SU-DHL-6 (cell line): ENCODE measurements at regions not wholly inside any gene's neighbourhood (a gene's known extent, or its start where the extent isn't known, plus 50 kb on each side); places are given as distances from the start of the nearest gene placed in this dataset.
"Not testable (repeated sequence)": the region's sequence is repeated elsewhere in the genome, so short reads cannot be mapped to it uniquely, and the experiment has no call there.

Source experiments
- H2AFZ ChIP-seq: fragments of 200-600 bp; sonication (generic); 2 replicates; pipeline ENCODE4 v1.6.1; 2014; ENCODE audit warnings: low read depth, mild to moderate bottlenecking, moderate library complexity, mixed read lengths, antibody characterized with exemption, low read length; ENCODE audit not compliant: severe bottlenecking
- H3F3A ChIP-seq: fragments of 200-600 bp; shearing (Covaris generic); 2 replicates; pipeline ENCODE4 v1.6.0; 2016; ENCODE audit warnings: antibody characterized with exemption, mild to moderate bottlenecking; ENCODE audit not compliant: insufficient read depth
- H3K27ac ChIP-seq: fragments of 200-600 bp; sonication (generic); 2 replicates; pipeline ENCODE4 v1.5.1; 2016; ENCODE audit warnings: low read depth, mild to moderate bottlenecking, low read length, moderate library complexity, mixed read lengths
- H3K27me3 ChIP-seq: fragments of 200-600 bp; sonication (generic), shearing (Covaris generic); 2 replicates; pipeline ENCODE4 v1.6.0; 2014; ENCODE audit warnings: mild to moderate bottlenecking, low read length
- H3K36me3 ChIP-seq: fragments of 200-600 bp; sonication (generic); 2 replicates; pipeline ENCODE4 v1.6.1; 2014; ENCODE audit warnings: mild to moderate bottlenecking, low read length, mixed read lengths
- H3K4me2 ChIP-seq: fragments of 300-600, 200-600 bp; shearing (Covaris generic), sonication (generic); 2 replicates; pipeline ENCODE4 v1.6.0; 2014; ENCODE audit warnings: low read length, low read depth, mild to moderate bottlenecking; ENCODE audit not compliant: poor library complexity, severe bottlenecking
- H3K4me3 ChIP-seq: fragments of 200-600 bp; sonication (generic); 2 replicates; pipeline ENCODE4 v1.5.1; 2014; ENCODE audit warnings: antibody characterized with exemption, low read length, mild to moderate bottlenecking, mixed read lengths; ENCODE audit not compliant: insufficient read depth, poor library complexity, severe bottlenecking
- H3K79me2 ChIP-seq: fragments of 200-600 bp; sonication (generic); 2 replicates; pipeline ENCODE4 v1.6.1; 2014; ENCODE audit warnings: mild to moderate bottlenecking, low read length, moderate library complexity; ENCODE audit not compliant: insufficient read depth
- H3K9ac ChIP-seq: fragments of 200-600 bp; sonication (generic); 2 replicates; pipeline ENCODE4 v1.7.0; 2014; ENCODE audit warnings: mild to moderate bottlenecking, low read length
- H3K9me2 ChIP-seq: fragments of 200-600 bp; sonication (generic); replicated peaks from 2 replicates; pipeline ENCODE4 v1.6.1; 2014; ENCODE audit warnings: low read length; ENCODE audit not compliant: insufficient read depth
- H3K9me3 ChIP-seq: fragments of 200-600 bp; sonication (generic); 2 replicates; pipeline ENCODE4 v1.6.1; 2014; ENCODE audit warnings: low read length, mixed read lengths; ENCODE audit not compliant: insufficient read depth
- H4K20me1 ChIP-seq: fragments of 200-600 bp; sonication (generic); 2 replicates; pipeline ENCODE4 v1.6.1; 2014; ENCODE audit warnings: low read depth, mild to moderate bottlenecking, antibody characterized with exemption, low read length, moderate library complexity, mixed read lengths
- CTCF ChIP-seq: fragments of 200-600 bp; sonication (generic); IDR thresholded peaks from one replicate; pipeline ENCODE4 v1.5.1; 2017; ENCODE audit warnings: antibody characterized with exemption, mild to moderate bottlenecking, low read length, moderate library complexity; ENCODE audit not compliant: insufficient read depth, poor library complexity, severe bottlenecking
- EZH2phosphoT487 ChIP-seq: fragments of 200-600 bp; sonication (generic), shearing (Covaris generic); conservative IDR thresholded peaks from 2 replicates; pipeline ENCODE4 v1.6.1; 2018; ENCODE audit warnings: mild to moderate bottlenecking, antibody characterized with exemption, low read length, moderate library complexity, mixed read lengths

- H3K27ac ChIP-seq, result no peak overlapping the region
- H3K9ac ChIP-seq, result no peak overlapping the region
- no peaks in the 10 kb centered on the region for H3K79me2 ChIP-seq
- TF ChIP-seq EZH2phosphoT487 (no peak), CTCF (no peak)
- H3K36me3 ChIP-seq, result no peaks in the 10 kb centered on the region
- no peak overlapping the region for H3K4me3 ChIP-seq
- H3K9me2 ChIP-seq, result no peaks in the 10 kb centered on the region
- no peaks in the 10 kb centered on the region for H3K27me3 ChIP-seq
- H3K9me3 ChIP-seq, result no peaks in the 10 kb centered on the region
- H3F3A ChIP-seq, result no peaks in the 10 kb centered on the region
- no peak overlapping the region for H2AFZ ChIP-seq
- H3K4me2 ChIP-seq, result no peak overlapping the region
- no peaks in the 10 kb centered on the region for H4K20me1 ChIP-seq
These were observed 847.7 kb upstream of the HS3ST5 start for GRCh38 chr6:115190534-115190933.

GRCh38 chr6:115175456-115175855, 832.6 kb upstream of the HS3ST5 start:
- not testable (repeated sequence) for H3K36me3 ChIP-seq, H3K27ac ChIP-seq, H3K4me3 ChIP-seq, H2AFZ ChIP-seq, H3K9ac ChIP-seq, H3K9me2 ChIP-seq, H3K4me2 ChIP-seq, H3K27me3 ChIP-seq, H4K20me1 ChIP-seq, H3F3A ChIP-seq, H3K9me3 ChIP-seq, H3K79me2 ChIP-seq

- H3K4me3 ChIP-seq, H3K27me3 ChIP-seq, H3K9me2 ChIP-seq, H3K4me2 ChIP-seq, H3F3A ChIP-seq, H3K27ac ChIP-seq, H4K20me1 ChIP-seq, H2AFZ ChIP-seq, H3K9ac ChIP-seq, H3K9me3 ChIP-seq, H3K36me3 ChIP-seq, H3K79me2 ChIP-seq: not testable (repeated sequence)
These were observed 823.1 kb upstream of the HS3ST5 start for GRCh38 chr6:115165912-115166311.

GRCh38 chr6:115159733-115160132, 816.9 kb upstream of the HS3ST5 start:
- Histone ChIP-seq H3K4me3 (no peak overlapping the region), H3K9me3 (no peaks in the 10 kb centered on the region), H3K9me2 (no peaks in the 10 kb centered on the region)

More at GRCh38 chr6:115159733-115160132, 816.9 kb upstream of the HS3ST5 start:
- no peak overlapping the region for H2AFZ ChIP-seq
- no peaks in the 10 kb centered on the region for H3K27me3 ChIP-seq
- H3K79me2 ChIP-seq, result no peaks in the 10 kb centered on the region
- H4K20me1 ChIP-seq, result no peaks in the 10 kb centered on the region
- H3K9ac ChIP-seq, result no peak overlapping the region
- H3K36me3 ChIP-seq, result no peaks in the 10 kb centered on the region
- H3F3A ChIP-seq, result no peaks in the 10 kb centered on the region
- no peak overlapping the region for H3K27ac ChIP-seq
- no peak overlapping the region for H3K4me2 ChIP-seq
- no peak for TF ChIP-seq CTCF
- TF ChIP-seq EZH2phosphoT487, result no peak
